ENCODE measurements at regions not wholly inside any gene's neighbourhood (a gene's known extent, or its start where the extent isn't known, plus 50 kb on each side); places are given as distances from the start of the nearest gene placed in this dataset.

GRCh38 chr7:125480762-125481161 lies 551.1 kb upstream of the POT1 start:
- TF ChIP-seq CTCF (IDR thresholded peaks at IDR 0.05) = no peak
- no peak for TF ChIP-seq POLR2A (IDR thresholded peaks at IDR 0.05)
